Neuron (in vitro differentiated cells): ENCODE measurements at regions not wholly inside any gene's neighbourhood (a gene's known extent, or its start where the extent isn't known, plus 50 kb on each side); places are given as distances from the start of the nearest gene placed in this dataset.
"Not testable (repeated sequence)": the region's sequence is repeated elsewhere in the genome, so short reads cannot be mapped to it uniquely, and the experiment has no call there.

Source experiments
- H2AFZ ChIP-seq: one replicate; pipeline ENCODE4 v1.6.1; 2013; ENCODE audit warnings: low read depth, mild to moderate bottlenecking, inconsistent platforms, low read length, moderate library complexity
- H3K27me3 ChIP-seq: one replicate; pipeline ENCODE4 v1.6.1; 2013; ENCODE audit warnings: low read length; ENCODE audit not compliant: insufficient read depth
- H3K36me3 ChIP-seq: one replicate; pipeline ENCODE4 v1.6.1; 2013; ENCODE audit warnings: low read length; ENCODE audit not compliant: insufficient read depth
- H3K4me1 ChIP-seq: one replicate; pipeline ENCODE4 v1.6.1; 2013; ENCODE audit warnings: low read length; ENCODE audit not compliant: insufficient read depth
- H3K4me3 ChIP-seq: 2 replicates; pipeline ENCODE4 v1.5.1; 2013; ENCODE audit warnings: mild to moderate bottlenecking, low read length, moderate library complexity
- H3K9me3 ChIP-seq: one replicate; pipeline ENCODE4 v1.6.1; 2013; ENCODE audit warnings: low read length

DNA sequence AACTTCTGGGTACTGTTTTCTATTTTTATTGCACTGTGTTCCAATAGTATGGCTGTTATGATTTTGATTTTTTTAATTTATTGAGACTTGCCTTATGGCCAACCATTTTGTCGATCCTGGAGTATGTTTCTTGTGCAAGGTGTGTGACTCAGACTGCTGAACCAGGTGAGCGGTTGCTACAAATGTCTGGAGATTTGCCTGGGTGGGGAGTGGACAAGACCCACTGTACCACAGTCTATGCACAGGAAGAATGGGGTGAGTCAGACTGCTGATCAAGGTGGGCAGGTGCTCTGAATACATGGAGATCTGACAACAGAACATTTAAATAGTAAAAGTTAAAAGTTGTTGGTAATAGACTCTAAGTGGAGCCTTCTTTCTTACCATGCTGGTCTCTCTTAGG lies 609.2 kb downstream of the CSNK1G3 start:
- Histone ChIP-seq H3K36me3 (no peaks in the 10 kb centered on the region), H3K4me1 (peaks cover 28% of the 10 kb centered on the region), H3K27me3 (no peaks in the 10 kb centered on the region), H3K4me3 (no peak overlapping the region), H3K9me3 (no peaks in the 10 kb centered on the region), H2AFZ (no peak overlapping the region)

DNA sequence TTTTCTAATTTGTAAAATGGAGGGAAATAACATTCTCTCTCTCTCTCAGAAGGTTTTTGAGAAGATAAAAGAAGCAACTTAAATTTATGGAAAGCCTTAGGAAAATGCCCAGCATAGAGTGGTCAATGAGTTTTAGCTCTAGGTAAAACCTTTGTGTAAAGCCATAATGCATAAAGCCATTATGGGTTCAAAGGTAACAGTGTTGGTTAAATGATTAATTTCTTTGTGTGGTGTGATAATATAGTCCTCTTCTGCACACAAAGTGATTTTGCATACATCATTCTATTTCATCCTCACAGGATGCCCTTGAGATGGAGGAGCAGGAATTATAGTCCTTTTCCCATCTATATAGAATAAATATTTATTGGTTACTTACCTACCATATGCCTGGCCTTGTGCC lies 602.9 kb downstream of the CSNK1G3 start:
- H3K36me3 ChIP-seq: no peaks in the 10 kb centered on the region
- no peak overlapping the region for H2AFZ ChIP-seq
- H3K4me1 ChIP-seq: peaks cover 17% of the 10 kb centered on the region
- no peaks in the 10 kb centered on the region for H3K27me3 ChIP-seq
- no peak overlapping the region for H3K4me3 ChIP-seq
- no peaks in the 10 kb centered on the region for H3K9me3 ChIP-seq

DNA sequence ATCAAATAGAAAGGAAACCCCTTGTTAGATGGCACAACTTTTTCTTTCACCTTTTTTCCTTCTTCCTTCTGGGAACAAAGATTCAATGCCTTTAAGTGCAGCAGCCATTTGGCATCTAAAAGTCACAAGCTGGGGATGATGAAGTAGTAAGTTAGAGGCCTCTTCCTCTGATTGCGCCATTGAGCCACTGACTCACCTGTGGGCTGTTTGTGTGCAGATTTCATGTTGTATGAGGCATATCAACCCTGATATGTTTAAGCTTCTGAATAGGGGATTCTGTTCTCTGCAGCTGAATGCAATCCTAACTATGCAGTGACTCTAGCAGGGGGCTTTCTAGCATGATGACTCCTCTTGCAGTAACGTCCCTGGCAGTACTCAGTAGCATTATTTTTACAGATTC lies 599.9 kb downstream of the CSNK1G3 start:
- H3K9me3 ChIP-seq: no peaks in the 10 kb centered on the region
- H3K4me1 ChIP-seq: peaks cover 9% of the 10 kb centered on the region
- H2AFZ ChIP-seq: no peak overlapping the region
- H3K36me3 ChIP-seq: no peaks in the 10 kb centered on the region
- no peak overlapping the region for H3K4me3 ChIP-seq
- no peaks in the 10 kb centered on the region for H3K27me3 ChIP-seq

- peaks cover under 1% of the 10 kb centered on the region for H3K4me1 ChIP-seq
- H3K4me3 ChIP-seq: no peak overlapping the region
- no peaks in the 10 kb centered on the region for H3K36me3 ChIP-seq
- H3K9me3 ChIP-seq: no peaks in the 10 kb centered on the region
- H3K27me3 ChIP-seq: no peaks in the 10 kb centered on the region
- no peak overlapping the region for H2AFZ ChIP-seq
Observed at GRCh38 chr5:124110942-124111341, 599.0 kb downstream of the CSNK1G3 start.

DNA sequence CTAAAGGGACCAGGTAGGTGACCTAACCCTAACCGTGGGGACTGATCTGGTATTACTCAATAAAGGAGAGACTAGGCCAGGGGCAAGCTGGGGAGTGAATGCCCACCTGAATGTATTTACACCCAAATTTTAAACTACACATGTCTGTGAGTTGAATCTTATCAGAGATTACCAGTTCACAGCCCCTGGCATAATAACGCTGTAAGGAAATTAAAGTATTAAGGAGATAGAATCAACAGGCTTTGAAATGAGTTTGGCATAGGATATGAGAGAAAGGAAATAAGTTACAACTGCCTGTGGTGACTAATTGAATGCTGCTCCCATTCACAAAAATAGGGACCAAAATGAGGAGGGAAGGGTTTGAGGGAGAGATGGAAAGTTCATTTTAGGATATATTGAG lies 593.3 kb downstream of the CSNK1G3 start:
- H3K27me3 ChIP-seq: no peaks in the 10 kb centered on the region
- H3K4me3 ChIP-seq: no peak overlapping the region
- H2AFZ ChIP-seq: no peak overlapping the region
- no peaks in the 10 kb centered on the region for H3K4me1 ChIP-seq
- no peaks in the 10 kb centered on the region for H3K36me3 ChIP-seq
- H3K9me3 ChIP-seq: no peaks in the 10 kb centered on the region

- H3K4me1 ChIP-seq: no peaks in the 10 kb centered on the region
Observed at GRCh38 chr5:124104821-124105220, 592.8 kb downstream of the CSNK1G3 start.

DNA sequence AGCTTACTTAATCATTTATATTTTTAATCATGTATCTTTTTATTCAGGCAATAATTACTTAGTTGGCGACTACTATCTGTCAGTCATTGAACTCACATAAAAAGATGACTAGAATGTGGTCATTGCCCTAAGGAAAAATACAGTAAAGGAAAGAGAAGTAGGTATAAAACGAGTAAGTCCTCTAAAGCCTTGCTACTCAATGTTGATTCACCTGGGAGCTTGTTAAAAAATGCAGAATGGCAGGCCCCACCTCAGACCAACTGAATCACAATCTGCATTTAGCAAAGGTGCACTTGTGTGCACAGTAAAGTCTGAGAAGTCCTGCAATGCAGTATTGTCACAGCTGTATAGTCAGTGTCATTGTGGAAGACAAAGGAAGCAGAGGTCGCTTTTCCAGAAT lies 592.4 kb downstream of the CSNK1G3 start:
- Histone ChIP-seq H3K36me3 (no peaks in the 10 kb centered on the region), H3K4me1 (no peaks in the 10 kb centered on the region), H2AFZ (no peak overlapping the region), H3K9me3 (no peaks in the 10 kb centered on the region), H3K27me3 (no peaks in the 10 kb centered on the region), H3K4me3 (no peak overlapping the region)

More at GRCh38 chr5:124104821-124105220, 592.8 kb downstream of the CSNK1G3 start:
- Histone ChIP-seq H2AFZ (no peak overlapping the region), H3K9me3 (no peaks in the 10 kb centered on the region), H3K4me3 (no peak overlapping the region), H3K27me3 (no peaks in the 10 kb centered on the region), H3K36me3 (no peaks in the 10 kb centered on the region)

DNA sequence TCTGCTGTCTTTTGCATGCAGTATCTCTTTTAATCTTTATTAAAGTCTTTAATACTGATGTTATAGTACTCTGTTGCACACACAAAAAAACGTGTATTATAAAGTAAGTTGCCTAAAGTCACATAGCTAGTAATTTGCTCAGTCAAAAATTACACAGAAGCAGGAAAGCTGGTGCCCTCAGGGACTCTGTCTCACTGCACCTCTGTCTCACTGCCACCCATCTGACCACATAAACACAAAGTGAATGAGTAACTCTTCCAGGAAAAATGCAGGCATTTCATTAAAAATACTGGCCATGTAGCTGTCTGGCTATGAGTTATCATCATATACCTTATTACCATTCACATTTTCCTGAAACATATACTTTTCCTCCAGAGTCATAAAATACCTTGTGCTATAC lies 591.7 kb downstream of the CSNK1G3 start:
- no peaks in the 10 kb centered on the region for H3K4me1 ChIP-seq
- no peak overlapping the region for H3K4me3 ChIP-seq
- H2AFZ ChIP-seq: no peak overlapping the region
- no peaks in the 10 kb centered on the region for H3K36me3 ChIP-seq
- no peaks in the 10 kb centered on the region for H3K27me3 ChIP-seq
- no peaks in the 10 kb centered on the region for H3K9me3 ChIP-seq

GRCh38 chr5:124103056-124103455 lies 591.1 kb downstream of the CSNK1G3 start:
- not testable (repeated sequence) for H3K27me3 ChIP-seq

DNA sequence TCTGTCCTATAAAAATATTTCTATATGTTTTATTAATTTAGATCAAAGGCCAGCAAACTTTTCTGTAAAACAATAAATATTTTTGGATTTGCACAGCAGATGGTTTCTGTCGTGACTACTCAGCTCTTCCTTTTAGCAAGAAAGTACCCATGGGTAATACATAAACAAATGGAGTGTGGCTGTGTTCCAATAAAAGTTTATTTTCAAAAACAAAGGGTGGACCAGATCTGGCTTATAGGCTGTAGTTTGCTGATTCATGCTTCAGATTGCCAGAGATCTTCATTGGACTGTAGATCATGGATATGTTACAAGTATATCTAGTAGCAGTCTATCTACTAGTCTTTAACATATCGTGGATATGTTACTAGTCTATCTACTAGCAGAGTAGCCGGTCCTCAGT lies 590.5 kb downstream of the CSNK1G3 start:
- no peaks in the 10 kb centered on the region for H3K4me1 ChIP-seq
- no peaks in the 10 kb centered on the region for H3K36me3 ChIP-seq
- no peaks in the 10 kb centered on the region for H3K27me3 ChIP-seq
- H3K4me3 ChIP-seq: no peak overlapping the region
- no peak overlapping the region for H2AFZ ChIP-seq
- no peaks in the 10 kb centered on the region for H3K9me3 ChIP-seq

More at GRCh38 chr5:124103056-124103455, 591.1 kb downstream of the CSNK1G3 start:
- H3K4me3 ChIP-seq, H2AFZ ChIP-seq, H3K4me1 ChIP-seq, H3K9me3 ChIP-seq, H3K36me3 ChIP-seq: not testable (repeated sequence)

GRCh38 chr5:124093658-124094057 lies 581.7 kb downstream of the CSNK1G3 start:
- H3K4me3 ChIP-seq: no peak overlapping the region
- H3K9me3 ChIP-seq: no peaks in the 10 kb centered on the region
- H2AFZ ChIP-seq: no peak overlapping the region
- peaks cover 16% of the 10 kb centered on the region for H3K4me1 ChIP-seq
- no peaks in the 10 kb centered on the region for H3K27me3 ChIP-seq
- H3K36me3 ChIP-seq: no peaks in the 10 kb centered on the region

DNA sequence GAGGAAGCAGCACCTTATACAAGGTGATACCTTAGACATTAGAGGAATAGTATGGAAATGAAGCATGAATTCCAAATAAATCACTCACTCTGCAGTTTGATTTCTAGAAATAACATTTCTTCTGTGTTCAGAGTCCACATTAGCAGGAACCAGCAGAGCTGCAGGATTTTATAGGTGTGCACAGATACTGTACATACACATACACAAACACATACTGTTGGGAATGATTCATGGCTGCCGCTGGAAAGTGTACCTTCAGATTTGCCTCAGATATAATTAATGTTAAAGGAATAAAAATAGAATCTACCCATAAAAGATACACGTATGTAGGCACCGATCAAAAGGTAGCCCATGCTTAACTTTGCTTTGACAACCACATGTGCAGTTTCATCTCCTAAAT lies 578.1 kb downstream of the CSNK1G3 start:
- Histone ChIP-seq H3K27me3 (no peaks in the 10 kb centered on the region), H3K4me3 (no peak overlapping the region), H3K36me3 (no peaks in the 10 kb centered on the region), H3K9me3 (no peaks in the 10 kb centered on the region), H3K4me1 (peaks cover 32% of the 10 kb centered on the region), H2AFZ (no peak overlapping the region)

GRCh38 chr5:124089578-124089977 lies 577.6 kb downstream of the CSNK1G3 start:
- no peaks in the 10 kb centered on the region for H3K36me3 ChIP-seq
- H3K4me3 ChIP-seq: no peak overlapping the region
- H3K4me1 ChIP-seq: peaks cover 32% of the 10 kb centered on the region
- no peaks in the 10 kb centered on the region for H3K27me3 ChIP-seq
- no peaks in the 10 kb centered on the region for H3K9me3 ChIP-seq
- H2AFZ ChIP-seq: no peak overlapping the region

DNA sequence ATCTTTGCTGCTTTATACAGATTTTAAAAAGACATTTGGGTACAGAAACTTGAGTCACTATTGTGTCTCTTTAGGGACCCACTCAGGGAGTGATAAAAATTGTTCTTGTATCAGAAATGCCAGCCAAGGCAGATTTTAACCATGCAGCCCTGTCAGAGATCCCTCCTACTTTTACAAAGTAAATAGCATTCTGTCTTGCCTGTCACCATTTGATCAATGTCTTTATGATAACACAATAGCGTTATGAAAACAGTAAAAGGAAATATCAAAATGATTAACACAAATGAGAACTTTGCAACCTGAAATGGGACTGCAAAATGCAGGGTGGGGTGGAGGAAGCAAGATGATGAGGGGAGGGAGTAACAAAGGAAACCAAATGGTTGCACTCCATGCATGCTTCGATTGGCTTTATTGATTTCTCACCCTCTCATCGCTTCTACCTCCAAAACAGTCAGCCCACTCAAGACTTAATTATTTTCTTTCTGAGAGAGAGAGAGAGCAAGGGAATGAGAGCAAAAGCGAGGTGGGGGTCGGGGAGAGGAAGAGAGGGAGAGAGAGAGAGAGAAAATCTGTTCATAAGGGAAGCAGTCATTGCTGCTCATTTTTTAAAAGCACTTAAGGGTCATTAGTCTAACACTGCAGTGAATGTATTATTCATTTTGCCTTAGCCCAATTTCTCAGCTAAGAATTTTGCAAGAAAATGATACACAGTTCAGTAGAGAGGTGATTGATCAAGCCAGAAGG lies 576.5 kb downstream of the CSNK1G3 start:
- peaks cover 32% of the 10 kb centered on the region for H3K4me1 ChIP-seq
- no peak overlapping the region for H2AFZ ChIP-seq
- no peaks in the 10 kb centered on the region for H3K27me3 ChIP-seq
- H3K36me3 ChIP-seq: no peaks in the 10 kb centered on the region
- H3K4me3 ChIP-seq: no peak overlapping the region
- no peaks in the 10 kb centered on the region for H3K9me3 ChIP-seq
